Ovary (tissue), 3 donors: ENCODE measurements at regions not wholly inside any gene's neighbourhood (a gene's known extent, or its start where the extent isn't known, plus 50 kb on each side); places are given as distances from the start of the nearest gene placed in this dataset.

ENCODE experiments used
- CTCF ChIP-seq, 3 donors: fragments of 450-650 bp in 2 of 3; fragments of 200-600 bp in 1 of 3; IDR thresholded peaks; one replicate each; pipeline versions ENCODE4 v1.5.1 to v1.8.0; 2016 to 2022; ENCODE audit warnings: antibody characterized with exemption in 3 of 3, mild to moderate bottlenecking in 1 of 3
- EP300 ChIP-seq: sonication (generic); formaldehyde crosslinking; IDR thresholded peaks from one replicate; pipeline ENCODE4 v1.6.1; 2017; ENCODE audit warnings: antibody characterized with exemption
- POLR2A ChIP-seq: fragments of 450-650 bp; IDR thresholded peaks from one replicate; pipeline ENCODE4 v1.6.1; 2017; ENCODE audit warnings: antibody characterized with exemption, mild to moderate bottlenecking, moderate library complexity
- donor health status: DM: no; HTN: no; CAD: no.

GRCh38 chr6:134722200-134722870 lies 227.6 kb downstream of the ALDH8A1 start:
- no peak for TF ChIP-seq POLR2A
- TF ChIP-seq CTCF (IDR thresholded peaks at IDR 0.05): no peak
- TF ChIP-seq EP300: no peak
